Activated CD4-positive, CD25-positive, alpha-beta regulatory T cell treated with anti-CD3 and anti-CD28 coated beads, Interleukin-2, amount 50 U/mL, for 72 hours (primary cell): ENCODE measurements at regions not wholly inside any gene's neighbourhood (a gene's known extent, or its start where the extent isn't known, plus 50 kb on each side); places are given as distances from the start of the nearest gene placed in this dataset.

Source experiments
- DNase-seq: peaks from one replicate; pipeline ENCODE4 v3.0.0; 2021

GRCh38 chr1:38375035-38375434 lies 328.4 kb upstream of the POU3F1 start:
- DNase-seq = no peak

GRCh38 chr1:38371505-38371844 lies 324.9 kb upstream of the POU3F1 start:
- no peak for DNase-seq

- DNase-seq = no peak
Observed at GRCh38 chr1:38370716-38371504, 324.3 kb upstream of the POU3F1 start.

- DNase-seq = no peak
Observed at GRCh38 chr1:38365242-38365641, 318.6 kb upstream of the POU3F1 start.

GRCh38 chr1:38361566-38361965 lies 315.0 kb upstream of the POU3F1 start:
- DNase-seq = no peak

- DNase-seq = no peak
Observed at GRCh38 chr1:38360807-38361206, 314.2 kb upstream of the POU3F1 start.

GRCh38 chr1:38353956-38354355 lies 307.4 kb upstream of the POU3F1 start:
- no peak for DNase-seq

- DNase-seq = no peak
Observed at GRCh38 chr1:38352869-38353268, 306.3 kb upstream of the POU3F1 start.

GRCh38 chr1:38347446-38348175 lies 301.0 kb upstream of the POU3F1 start:
- no peak for DNase-seq

- DNase-seq = no peak
Observed at GRCh38 chr1:38344716-38345115, 298.1 kb upstream of the POU3F1 start.

- DNase-seq = no peak
Observed at GRCh38 chr1:38341694-38342093, 295.1 kb upstream of the POU3F1 start.

GRCh38 chr1:38340409-38340808 lies 293.8 kb upstream of the POU3F1 start:
- no peak for DNase-seq

- DNase-seq = no peak
Observed at GRCh38 chr1:38337711-38338110, 291.1 kb upstream of the POU3F1 start.

GRCh38 chr1:38336961-38337360 lies 290.4 kb upstream of the POU3F1 start:
- DNase-seq = no peak

- no peak for DNase-seq
Observed at GRCh38 chr1:38336301-38336923, 289.8 kb upstream of the POU3F1 start.

- no peak for DNase-seq
Observed at GRCh38 chr1:38334930-38335592, 288.5 kb upstream of the POU3F1 start.

GRCh38 chr1:38332649-38333310 lies 286.2 kb upstream of the POU3F1 start:
- no peak for DNase-seq

GRCh38 chr1:38331496-38332210 lies 285.1 kb upstream of the POU3F1 start:
- DNase-seq = no peak

GRCh38 chr1:38330799-38331198 lies 284.2 kb upstream of the POU3F1 start:
- DNase-seq = no peak

GRCh38 chr1:38329644-38330043 lies 283.1 kb upstream of the POU3F1 start:
- DNase-seq = no peak

- DNase-seq = no peak
Observed at GRCh38 chr1:38328278-38329035, 281.9 kb upstream of the POU3F1 start.
